Natural killer cell (primary cell): ENCODE measurements at regions not wholly inside any gene's neighbourhood (a gene's known extent, or its start where the extent isn't known, plus 50 kb on each side); places are given as distances from the start of the nearest gene placed in this dataset.

Source experiments
- ATAC-seq, 3 donors: fragments of 150-1000 bp in 2 of 3; fragments of 200-7000 bp in 1 of 3; cut with Tn5 transposase; 1 replicate in 1 of 3; 2 replicates in 2 of 3; pipeline ENCODE4 v1.10.0; 2021; ENCODE audit warnings: mild to moderate bottlenecking in 2 of 3, moderate library complexity in 2 of 3
- DNase-seq, 2 donors: peaks; one replicate each; pipeline versions ENCODE4 v3.0.0 to v3.0.0-alpha.2; 2013 to 2021; ENCODE audit warnings: mixed read lengths in 1 of 2
- H3K27ac ChIP-seq: one replicate; pipeline ENCODE4 v1.5.1; 2013; ENCODE audit warnings: mild to moderate bottlenecking, low read length
- H3K27me3 ChIP-seq: one replicate; pipeline ENCODE4 v1.6.1; 2013; ENCODE audit warnings: low read length; ENCODE audit not compliant: control insufficient read depth, insufficient read depth
- H3K36me3 ChIP-seq: one replicate; pipeline ENCODE4 v1.6.1; 2013; ENCODE audit warnings: low read length; ENCODE audit not compliant: control insufficient read depth, insufficient read depth
- H3K4me1 ChIP-seq: one replicate; pipeline ENCODE4 v1.6.1; 2013; ENCODE audit warnings: low read length; ENCODE audit not compliant: control insufficient read depth, insufficient read depth
- H3K4me3 ChIP-seq: one replicate; pipeline ENCODE4 v1.5.1; 2013; ENCODE audit warnings: low read length
- H3K9me3 ChIP-seq: one replicate; pipeline ENCODE4 v1.6.1; 2013; ENCODE audit warnings: low read length; ENCODE audit not compliant: control insufficient read depth, insufficient read depth
- H3K27ac Mint-ChIP-seq, 2 donors: one replicate each; pipeline ENCODE4 v1.8.0; 2022; ENCODE audit warnings: mild to moderate bottlenecking in 2 of 2, mixed read lengths in 2 of 2, moderate library complexity in 1 of 2
- H3K27me3 Mint-ChIP-seq, 2 donors: one replicate each; pipeline ENCODE4 v1.8.0; 2022; ENCODE audit warnings: low read depth in 2 of 2, mixed read lengths in 2 of 2
- H3K36me3 Mint-ChIP-seq: one replicate; pipeline ENCODE4 v1.8.0; 2022; ENCODE audit warnings: mixed read lengths
- H3K4me1 Mint-ChIP-seq, 2 donors: one replicate each; pipeline ENCODE4 v1.8.0; 2022; ENCODE audit warnings: mixed read lengths in 2 of 2
- H3K4me3 Mint-ChIP-seq: one replicate; pipeline ENCODE4 v1.8.0; 2022; ENCODE audit warnings: mild to moderate bottlenecking, moderate library complexity, mixed read lengths
- H3K9me3 Mint-ChIP-seq, 2 donors: one replicate each; pipeline ENCODE4 v1.8.0; 2022; ENCODE audit warnings: mixed read lengths in 2 of 2
- CTCF ChIP-seq: fragments of 200-600 bp; IDR thresholded peaks from one replicate; pipeline ENCODE4 v1.8.0; 2022; ENCODE audit warnings: antibody characterized with exemption
- WGBS: methylation state at CpG from one replicate; pipeline ENCODE4 v1.1.7; 2013; ENCODE audit warnings: missing lambda C conversion rate; ENCODE audit not compliant: insufficient coverage; 5-methylcytosine and 5-hydroxymethylcytosine counted together
- intact Hi-C: fragments of 100-400 bp; cut with micrococcal nuclease; formaldehyde crosslinking; loops from one replicate; pipeline ENCODE4 v1.14.2; 2022

- ATAC-seq, result no peak
- H3K4me3 ChIP-seq, result no peak overlapping the region
- H3K27me3 ChIP-seq, result no peaks in the 10 kb centered on the region
- H3K4me1 Mint-ChIP-seq, result no peaks in the 10 kb centered on the region
- WGBS, result 94% methylated on average over 2 of the region's 4 CpGs
- intact Hi-C loops, result no loop called here
- peaks cover 12 to 14% of the 10 kb centered on the region in 2 donors for H3K27me3 Mint-ChIP-seq
- H3K27ac ChIP-seq, result no peak overlapping the region
- no peaks in the 10 kb centered on the region for H3K4me1 ChIP-seq
- no peak for TF ChIP-seq CTCF
- H3K36me3 Mint-ChIP-seq, result no peaks in the 10 kb centered on the region
- no peaks in the 10 kb centered on the region for H3K9me3 ChIP-seq
- no peak overlapping the region for H3K4me3 Mint-ChIP-seq
- H3K27ac Mint-ChIP-seq, result no peak overlapping the region
- no peaks in the 10 kb centered on the region for H3K9me3 Mint-ChIP-seq
- H3K36me3 ChIP-seq, result no peaks in the 10 kb centered on the region
- no peak for DNase-seq
These were observed 270.6 kb downstream of the PBX3 start for GRCh38 chr9:126017758-126018157.

- Mint-ChIP-seq H3K27me3 (peaks cover 6 to 8% of the 10 kb centered on the region in 2 donors), H3K9me3 (no peaks in the 10 kb centered on the region), H3K27ac (no peak overlapping the region), H3K36me3 (no peaks in the 10 kb centered on the region), H3K4me1 (no peaks in the 10 kb centered on the region), H3K4me3 (no peak overlapping the region)
- Histone ChIP-seq H3K27me3 (no peaks in the 10 kb centered on the region), H3K9me3 (no peaks in the 10 kb centered on the region), H3K4me3 (no peak overlapping the region), H3K4me1 (no peaks in the 10 kb centered on the region), H3K36me3 (no peaks in the 10 kb centered on the region), H3K27ac (no peak overlapping the region)
- no peak for ATAC-seq
- WGBS, result 93% methylated on average over 15 of the region's 15 CpGs
- intact Hi-C loops, result no loop called here
- no peak for DNase-seq
- TF ChIP-seq CTCF, result no peak
These were observed 273.7 kb downstream of the PBX3 start for GRCh38 chr9:126020836-126021235.

- Histone ChIP-seq H3K9me3 (no peaks in the 10 kb centered on the region), H3K4me3 (no peak overlapping the region), H3K4me1 (no peaks in the 10 kb centered on the region), H3K27ac (no peak overlapping the region), H3K27me3 (no peaks in the 10 kb centered on the region), H3K36me3 (no peaks in the 10 kb centered on the region)
- WGBS, result 96% methylated on average over 15 of the region's 15 CpGs
- ATAC-seq, result no peak
- no peaks in the 10 kb centered on the region for H3K36me3 Mint-ChIP-seq
- DNase-seq, result no peak
- intact Hi-C loops, result no loop called here
- no peak overlapping the region for H3K4me3 Mint-ChIP-seq
- H3K27ac Mint-ChIP-seq, result no peak overlapping the region
- H3K27me3 Mint-ChIP-seq, result peaks cover 6 to 8% of the 10 kb centered on the region in 2 donors
- H3K9me3 Mint-ChIP-seq, result no peaks in the 10 kb centered on the region
- no peaks in the 10 kb centered on the region for H3K4me1 Mint-ChIP-seq
- no peak for TF ChIP-seq CTCF
These were observed 276.8 kb downstream of the PBX3 start for GRCh38 chr9:126023962-126024361.

GRCh38 chr9:126024581-126025230, 277.5 kb downstream of the PBX3 start:
- Mint-ChIP-seq H3K9me3 (no peaks in the 10 kb centered on the region), H3K27ac (no peak overlapping the region), H3K27me3 (peaks cover 6 to 8% of the 10 kb centered on the region in 2 donors), H3K4me1 (no peaks in the 10 kb centered on the region), H3K36me3 (no peaks in the 10 kb centered on the region), H3K4me3 (no peak overlapping the region)
- H3K27me3 ChIP-seq, result no peaks in the 10 kb centered on the region
- no peaks in the 10 kb centered on the region for H3K36me3 ChIP-seq
- H3K9me3 ChIP-seq, result no peaks in the 10 kb centered on the region
- no peak overlapping the region for H3K4me3 ChIP-seq
- TF ChIP-seq CTCF, result no peak
- WGBS, result 85% methylated on average over 13 of the region's 13 CpGs
- ATAC-seq, result no peak
- no peak overlapping the region for H3K27ac ChIP-seq
- H3K4me1 ChIP-seq, result no peaks in the 10 kb centered on the region
- no peak for DNase-seq
- intact Hi-C loops, result no loop called here
